Effector memory CD4-positive, alpha-beta T cell (primary cell): ENCODE measurements at regions not wholly inside any gene's neighbourhood (a gene's known extent, or its start where the extent isn't known, plus 50 kb on each side); places are given as distances from the start of the nearest gene placed in this dataset.

ENCODE experiments used
- DNase-seq, 3 donors: peaks; one replicate each; pipeline ENCODE4 v3.0.0-alpha.2; 2020
- H3K27ac ChIP-seq: 2 replicates; pipeline ENCODE4 v1.7.0; 2013; ENCODE audit warnings: mild to moderate bottlenecking, low read length, moderate library complexity; ENCODE audit not compliant: insufficient read depth, poor library complexity, severe bottlenecking
- H3K27me3 ChIP-seq: replicated peaks from 2 replicates; pipeline ENCODE4 v1.7.0; 2013; ENCODE audit warnings: mild to moderate bottlenecking, low read length; ENCODE audit not compliant: insufficient read depth, control insufficient read depth, poor library complexity, severe bottlenecking
- H3K36me3 ChIP-seq: 2 replicates; pipeline ENCODE4 v1.7.0; 2013; ENCODE audit warnings: mild to moderate bottlenecking, low read length, moderate library complexity; ENCODE audit not compliant: control insufficient read depth, insufficient read depth
- H3K4me1 ChIP-seq: 2 replicates; pipeline ENCODE4 v1.7.0; 2013; ENCODE audit warnings: low read length, mild to moderate bottlenecking; ENCODE audit not compliant: control insufficient read depth, insufficient read depth, poor library complexity, severe bottlenecking
- H3K4me3 ChIP-seq: 2 replicates; pipeline ENCODE4 v1.7.0; 2013; ENCODE audit warnings: low read length, low read depth, mild to moderate bottlenecking; ENCODE audit not compliant: insufficient read depth, poor library complexity, severe bottlenecking
- H3K9me3 ChIP-seq: 2 replicates; pipeline ENCODE4 v1.7.0; 2013; ENCODE audit warnings: mild to moderate bottlenecking, low read length, moderate library complexity; ENCODE audit not compliant: control insufficient read depth

- H3K9me3 ChIP-seq: no peaks in the 10 kb centered on the region
- no peaks in the 10 kb centered on the region for H3K27me3 ChIP-seq
- DNase-seq: no peak
- H3K4me1 ChIP-seq: no peaks in the 10 kb centered on the region
- H3K36me3 ChIP-seq: no peaks in the 10 kb centered on the region
- H3K27ac ChIP-seq: no peak overlapping the region
- no peak overlapping the region for H3K4me3 ChIP-seq
These were observed 197.9 kb downstream of the NPHP4 start for GRCh38 chr1:5794279-5794678.

GRCh38 chr1:5793516-5793915, 198.7 kb downstream of the NPHP4 start:
- H3K4me1 ChIP-seq: no peaks in the 10 kb centered on the region
- DNase-seq: no peak
- H3K27me3 ChIP-seq: no peaks in the 10 kb centered on the region
- H3K4me3 ChIP-seq: no peak overlapping the region
- no peak overlapping the region for H3K27ac ChIP-seq
- no peaks in the 10 kb centered on the region for H3K9me3 ChIP-seq
- no peaks in the 10 kb centered on the region for H3K36me3 ChIP-seq

GRCh38 chr1:5781079-5781478, 211.1 kb downstream of the NPHP4 start:
- Histone ChIP-seq H3K36me3 (no peaks in the 10 kb centered on the region), H3K27me3 (no peaks in the 10 kb centered on the region), H3K4me1 (no peaks in the 10 kb centered on the region), H3K4me3 (no peak overlapping the region), H3K9me3 (no peaks in the 10 kb centered on the region), H3K27ac (no peak overlapping the region)
- no peak for DNase-seq

GRCh38 chr1:5780324-5780716, 211.9 kb downstream of the NPHP4 start:
- Histone ChIP-seq H3K4me3 (no peak overlapping the region), H3K36me3 (no peaks in the 10 kb centered on the region), H3K27me3 (no peaks in the 10 kb centered on the region), H3K27ac (no peak overlapping the region), H3K9me3 (no peaks in the 10 kb centered on the region), H3K4me1 (no peaks in the 10 kb centered on the region)
- no peak for DNase-seq

- Histone ChIP-seq H3K4me3 (no peak overlapping the region), H3K9me3 (no peaks in the 10 kb centered on the region), H3K4me1 (no peaks in the 10 kb centered on the region), H3K27me3 (no peaks in the 10 kb centered on the region), H3K36me3 (no peaks in the 10 kb centered on the region), H3K27ac (no peak overlapping the region)
- DNase-seq: no peak
These were observed 212.5 kb downstream of the NPHP4 start for GRCh38 chr1:5779608-5780323.

- Histone ChIP-seq H3K36me3 (no peaks in the 10 kb centered on the region), H3K27ac (no peak overlapping the region), H3K4me3 (no peak overlapping the region), H3K27me3 (peaks cover 4% of the 10 kb centered on the region), H3K9me3 (no peaks in the 10 kb centered on the region), H3K4me1 (no peaks in the 10 kb centered on the region)
- no peak for DNase-seq
These were observed 216.1 kb downstream of the NPHP4 start for GRCh38 chr1:5776035-5776550.

GRCh38 chr1:5774019-5774418, 218.2 kb downstream of the NPHP4 start:
- Histone ChIP-seq H3K36me3 (no peaks in the 10 kb centered on the region), H3K27me3 (peaks cover 8% of the 10 kb centered on the region), H3K27ac (no peak overlapping the region), H3K4me1 (peaks cover 2% of the 10 kb centered on the region), H3K9me3 (no peaks in the 10 kb centered on the region), H3K4me3 (no peak overlapping the region)
- no peak for DNase-seq

- H3K36me3 ChIP-seq: no peaks in the 10 kb centered on the region
- no peak overlapping the region for H3K4me3 ChIP-seq
- H3K27ac ChIP-seq: no peak overlapping the region
- H3K4me1 ChIP-seq: peaks cover 2% of the 10 kb centered on the region
- no peak for DNase-seq
- no peaks in the 10 kb centered on the region for H3K9me3 ChIP-seq
- peaks cover 8% of the 10 kb centered on the region for H3K27me3 ChIP-seq
These were observed 220.4 kb downstream of the NPHP4 start for GRCh38 chr1:5771788-5772187.

- no peak for DNase-seq
- Histone ChIP-seq H3K36me3 (no peaks in the 10 kb centered on the region), H3K27ac (no peak overlapping the region), H3K9me3 (no peaks in the 10 kb centered on the region), H3K4me3 (no peak overlapping the region), H3K27me3 (peaks cover 8% of the 10 kb centered on the region), H3K4me1 (peaks cover 2% of the 10 kb centered on the region)
These were observed 221.1 kb downstream of the NPHP4 start for GRCh38 chr1:5770981-5771765.

- no peaks in the 10 kb centered on the region for H3K9me3 ChIP-seq
- no peak overlapping the region for H3K27ac ChIP-seq
- peaks cover 2% of the 10 kb centered on the region for H3K4me1 ChIP-seq
- no peak for DNase-seq
- no peak overlapping the region for H3K4me3 ChIP-seq
- H3K27me3 ChIP-seq: peaks cover 8% of the 10 kb centered on the region
- no peaks in the 10 kb centered on the region for H3K36me3 ChIP-seq
These were observed 222.5 kb downstream of the NPHP4 start for GRCh38 chr1:5769760-5770159.
